GM12878 (cell line): ENCODE measurements at regions not wholly inside any gene's neighbourhood (a gene's known extent, or its start where the extent isn't known, plus 50 kb on each side); places are given as distances from the start of the nearest gene placed in this dataset.

ENCODE experiments used
- ATAC-seq: fragments of 200-7000 bp; cut with Tn5 transposase; 3 replicates; pipeline ENCODE4 v1.9.1; 2020; ENCODE audit warnings: mild to moderate bottlenecking, moderate library complexity
- BruUV-seq: library from RNA; stranded (reverse); fragments of 400-500 nt; replicated peaks from 2 replicates; lab custom pipeline; 2021; lab: Mats Ljungman, UMichigan
- CTCF ChIA-PET: fragments of 300-600 bp; sonication (Branson Sonifier 250); formaldehyde crosslinking; extraction: SDS; loops from one replicate; lab custom pipeline; 2021; ENCODE audit warnings: inconsistent platforms; lab: Yijun Ruan, JAX
- POLR2A ChIA-PET: fragments of 350-600 bp; formaldehyde crosslinking; extraction: SDS; loops from one replicate; lab custom pipeline; 2021; ENCODE audit warnings: inconsistent platforms; lab: Charles Lee
- RAD21 ChIA-PET: fragments of 300-600 bp; sonication (Branson Sonifier 250); formaldehyde crosslinking; loops from one replicate; lab custom pipeline; 2023; ENCODE audit warnings: antibody characterized with exemption; ENCODE audit not compliant: unreplicated experiment; lab: Charles Lee
- SMC1A ChIA-PET: fragments of 300-600 bp; sonication (Branson Sonifier 250); formaldehyde crosslinking; loops from one replicate; lab custom pipeline; 2023; ENCODE audit not compliant: unreplicated experiment, uncharacterized antibody; lab: Charles Lee
- DNase-seq: peaks from one replicate; pipeline ENCODE4 v3.0.0-alpha.2; 2011; ENCODE audit warnings: low read depth, low spot score
- FAIRE-seq: peaks from 3 replicates; lab custom pipeline; 2011; peaks lifted over from hg19 to GRCh38; lab: Jason Lieb, UNC
- H2AFZ ChIP-seq: 2 replicates; pipeline ENCODE4 v1.6.0; 2011; ENCODE audit warnings: low read depth, low read length, control low read depth; ENCODE audit not compliant: control insufficient read depth
- H3K27ac ChIP-seq: 2 replicates; pipeline ENCODE4 v1.5.1; 2011; ENCODE audit warnings: control low read depth; ENCODE audit not compliant: control insufficient read depth, insufficient read depth
- H3K27me3 ChIP-seq, 2 experiments: replicated peaks in 1 of 2; 2 replicates each; pipeline versions ENCODE4 v1.6.0 to v1.6.1; 2011; ENCODE audit warnings: low read length in 1 of 2; ENCODE audit not compliant: control insufficient read depth in 2 of 2, insufficient read depth in 2 of 2
- H3K36me3 ChIP-seq, 2 experiments: 2 replicates each; pipeline ENCODE4 v1.5.1; 2011; ENCODE audit warnings: low read length in 1 of 2; ENCODE audit not compliant: control insufficient read depth in 2 of 2, insufficient read depth in 2 of 2
- H3K4me1 ChIP-seq: 2 replicates; pipeline ENCODE4 v1.6.1; 2011; ENCODE audit warnings: mild to moderate bottlenecking, low read length, moderate library complexity, mixed read lengths; ENCODE audit not compliant: control insufficient read depth, insufficient read depth
- H3K4me2 ChIP-seq: 2 replicates; pipeline ENCODE4 v1.6.0; 2011; ENCODE audit warnings: control low read depth; ENCODE audit not compliant: control insufficient read depth, insufficient read depth
- H3K4me3 ChIP-seq: fragments of 200-600 bp; sonication (generic); 2 replicates; pipeline ENCODE4 v1.5.1; 2016
- H3K79me2 ChIP-seq: 2 replicates; pipeline ENCODE4 v1.6.0; 2011; ENCODE audit warnings: low read length; ENCODE audit not compliant: control insufficient read depth, insufficient read depth
- H3K9ac ChIP-seq: 2 replicates; pipeline ENCODE4 v1.8.0; 2011; ENCODE audit warnings: low read length, control low read depth, mixed read lengths; ENCODE audit not compliant: control insufficient read depth, insufficient read depth
- H3K9me3 ChIP-seq: replicated peaks from 3 replicates; pipeline ENCODE4 v1.5.1; 2011; ENCODE audit warnings: mild to moderate bottlenecking, low read length; ENCODE audit not compliant: control insufficient read depth, insufficient read depth
- H4K20me1 ChIP-seq: 2 replicates; pipeline ENCODE4 v1.6.0; 2011; ENCODE audit not compliant: control insufficient read depth, insufficient read depth
- CUX1 ChIP-seq: IDR thresholded peaks from 2 replicates; pipeline ENCODE4 v1.6.1; 2012; ENCODE audit warnings: improper control_type of control experiment, low read depth, low read length; ENCODE audit not compliant: insufficient replicate concordance
- SPI1 ChIP-seq: IDR thresholded peaks from 2 replicates; pipeline ENCODE4 v1.6.1; 2011; ENCODE audit warnings: low read depth, mild to moderate bottlenecking, low read length, moderate library complexity, borderline replicate concordance; ENCODE audit not compliant: insufficient read depth
- WGBS: methylation state at CpG from one replicate; pipeline ENCODE4 v1.1.6; 2016; ENCODE audit warnings: low lambda C conversion rate; ENCODE audit not compliant: insufficient replicate concordance, insufficient coverage; ENCODE audit errors: missing lambda C conversion rate; 5-methylcytosine and 5-hydroxymethylcytosine counted together
- in situ Hi-C: fragments of 300-500 bp; cut with MboI; formaldehyde crosslinking; loops from 9 replicates; pipeline ENCODE4 v1.14.3; 2018; ENCODE audit warnings: mixed read lengths
- intact Hi-C: fragments of 100-400 bp; cut with micrococcal nuclease; formaldehyde crosslinking; loops from one replicate; pipeline ENCODE4 v1.14.2; 2022; ENCODE audit not compliant: unreplicated experiment

DNA sequence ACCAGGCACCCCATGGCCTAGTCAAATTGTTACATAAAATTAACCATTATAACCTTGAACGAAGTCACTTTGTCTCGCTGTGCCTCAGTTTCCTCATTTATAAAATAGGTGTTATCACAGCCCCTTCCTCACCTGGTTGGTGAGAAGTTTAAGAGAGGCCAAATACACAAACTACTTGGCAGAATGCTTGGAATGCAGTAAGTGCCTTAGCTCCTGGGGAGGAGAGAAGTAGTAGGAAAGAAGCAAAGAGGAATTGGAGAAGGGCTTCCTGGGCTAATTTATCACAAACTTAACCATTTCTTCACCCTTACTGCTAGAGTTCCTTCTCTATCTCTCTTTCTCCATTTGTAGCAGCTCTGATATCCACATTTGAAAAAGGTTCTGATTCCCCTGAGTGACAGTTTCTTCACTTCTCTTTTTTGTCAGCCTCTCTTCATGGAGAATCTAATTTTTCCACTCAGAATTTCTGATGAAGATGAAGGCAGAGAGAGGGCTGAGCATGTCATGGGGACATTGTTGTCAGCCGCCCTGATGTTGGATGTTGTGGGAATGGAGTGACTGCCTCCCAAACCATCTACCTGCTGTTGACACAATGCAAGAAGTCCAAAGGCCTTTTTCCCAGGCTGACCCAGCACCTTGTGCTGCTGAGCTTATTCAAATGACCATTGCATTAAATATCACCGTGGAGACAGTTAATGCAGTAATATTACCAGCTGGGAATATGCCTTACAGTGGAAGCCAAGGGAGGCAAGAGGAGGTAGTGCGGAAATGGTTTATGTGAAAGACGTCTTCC lies 60.4 kb downstream of the BOD1L2 start:
- TF ChIP-seq CUX1 (no peak), SPI1 (no peak)
- ChIA-PET RAD21 (no interaction called here), CTCF (no interaction called here), POLR2A (no interaction called here), SMC1A (interaction anchor here (1.4 kb wide), 1 partner anchor 343 kb away, joined by 3 read pairs; no protein-coding TSS in a partner anchor)
- in situ Hi-C loops (no loop called here), intact Hi-C loops (no loop called here)
- H3K4me3 ChIP-seq: no peak overlapping the region
- H2AFZ ChIP-seq: no peak overlapping the region
- no peaks in the 10 kb centered on the region for H3K36me3 ChIP-seq
- no peaks in the 10 kb centered on the region for H3K9me3 ChIP-seq
- H3K27me3 ChIP-seq: peaks cover 0 to 3% of the 10 kb centered on the region in 2 experiments; a peak in 2 of 4 replicates
- no peaks in the 10 kb centered on the region for H3K79me2 ChIP-seq
- DNase-seq: no peak
- H3K4me2 ChIP-seq: no peak overlapping the region
- H3K9ac ChIP-seq: no peak overlapping the region
- peak; percentile 35 for FAIRE-seq
- WGBS: 31% methylated on average over 6 of the region's 6 CpGs
- no peak for ATAC-seq
- no peak overlapping the region for H3K27ac ChIP-seq
- H3K4me1 ChIP-seq: no peaks in the 10 kb centered on the region; the same call in 1 of the 2 replicates
- no peaks in the 10 kb centered on the region; the same call in 1 of the 2 replicates for H4K20me1 ChIP-seq
- no TSS peak for BruUV-seq
